ENCODE measurements at regions not wholly inside any gene's neighbourhood (a gene's known extent, or its start where the extent isn't known, plus 50 kb on each side); places are given as distances from the start of the nearest gene placed in this dataset.
"Not testable (repeated sequence)": the region's sequence is repeated elsewhere in the genome, so short reads cannot be mapped to it uniquely, and the experiment has no call there.

GRCh38 chr7:131961054-131961680, 404.7 kb upstream of the PODXL start:
- DNase-seq (ENCODE audit: low spot score), result no peak
- FAIRE-seq, result no peak

GRCh38 chr7:131959106-131959812, 402.8 kb upstream of the PODXL start:
- no peak for DNase-seq (ENCODE audit: low spot score)
- no peak for FAIRE-seq

- FAIRE-seq (no peak), DNase-seq (ENCODE audit: low spot score) (no peak)
These were observed 401.1 kb upstream of the PODXL start for GRCh38 chr7:131957338-131958020.

GRCh38 chr7:131956864-131957263, 400.4 kb upstream of the PODXL start:
- DNase-seq (ENCODE audit: low spot score) (no peak), FAIRE-seq (no peak)

- no peak for FAIRE-seq
These were observed 399.3 kb upstream of the PODXL start for GRCh38 chr7:131955679-131956078.

GRCh38 chr7:131953184-131953583, 396.8 kb upstream of the PODXL start:
- DNase-seq (ENCODE audit: low spot score) (no peak), FAIRE-seq (no peak)

More at GRCh38 chr7:131955679-131956078, 399.3 kb upstream of the PODXL start:
- no peak for DNase-seq (ENCODE audit: low spot score)

GRCh38 chr7:131952365-131952764, 395.9 kb upstream of the PODXL start:
- no peak for FAIRE-seq
- DNase-seq (ENCODE audit: low spot score), result no peak

GRCh38 chr7:131950758-131951157, 394.3 kb upstream of the PODXL start:
- DNase-seq (ENCODE audit: low spot score), result no peak
- no peak for FAIRE-seq

- no peak for FAIRE-seq
- no peak for DNase-seq (ENCODE audit: low spot score)
These were observed 393.2 kb upstream of the PODXL start for GRCh38 chr7:131949659-131950058.

GRCh38 chr7:131948434-131949053, 392.1 kb upstream of the PODXL start:
- no peak for FAIRE-seq
- DNase-seq (ENCODE audit: low spot score), result no peak

- FAIRE-seq (no peak), DNase-seq (ENCODE audit: low spot score) (no peak)
These were observed 391.2 kb upstream of the PODXL start for GRCh38 chr7:131947661-131948060.

GRCh38 chr7:131945957-131946544, 389.6 kb upstream of the PODXL start:
- FAIRE-seq, result no peak
- no peak for DNase-seq (ENCODE audit: low spot score)

- no peak for FAIRE-seq
- DNase-seq (ENCODE audit: low spot score), result peak; percentile 69
These were observed 389.0 kb upstream of the PODXL start for GRCh38 chr7:131945313-131945911.

GRCh38 chr7:131944556-131945069, 388.2 kb upstream of the PODXL start:
- no peak for DNase-seq (ENCODE audit: low spot score)
- FAIRE-seq, result no peak

GRCh38 chr7:131943646-131944045, 387.2 kb upstream of the PODXL start:
- no peak for FAIRE-seq
- DNase-seq (ENCODE audit: low spot score), result no peak

- no peak for DNase-seq (ENCODE audit: low spot score)
- FAIRE-seq, result no peak
These were observed 386.8 kb upstream of the PODXL start for GRCh38 chr7:131943211-131943610.

- DNase-seq (ENCODE audit: low spot score), result no peak
- no peak for FAIRE-seq
These were observed 386.1 kb upstream of the PODXL start for GRCh38 chr7:131942287-131943150.

- FAIRE-seq (no peak), DNase-seq (ENCODE audit: low spot score) (no peak)
These were observed 384.9 kb upstream of the PODXL start for GRCh38 chr7:131941291-131941690.

- FAIRE-seq (no peak), DNase-seq (ENCODE audit: low spot score) (no peak)
These were observed 384.3 kb upstream of the PODXL start for GRCh38 chr7:131940621-131941165.

- DNase-seq (ENCODE audit: low spot score); FAIRE-seq: not testable (repeated sequence)
These were observed 382.4 kb upstream of the PODXL start for GRCh38 chr7:131938788-131939187.

All from urothelium cell line (cell line).